ENCODE measurements at regions not wholly inside any gene's neighbourhood (a gene's known extent, or its start where the extent isn't known, plus 50 kb on each side); places are given as distances from the start of the nearest gene placed in this dataset.
"Not testable (repeated sequence)": the region's sequence is repeated elsewhere in the genome, so short reads cannot be mapped to it uniquely, and the experiment has no call there.

GRCh38 chr5:111631328-111631727 lies 119.0 kb upstream of the STARD4 start:
- DNase-seq, result no peak

GRCh38 chr5:111628901-111629300 lies 116.6 kb upstream of the STARD4 start:
- no peak for DNase-seq

GRCh38 chr5:111627862-111628261 lies 115.5 kb upstream of the STARD4 start:
- DNase-seq, result no peak

GRCh38 chr5:111626473-111627148 lies 114.3 kb upstream of the STARD4 start:
- no peak for DNase-seq

- DNase-seq, result no peak
Observed at GRCh38 chr5:111618623-111619271, 106.4 kb upstream of the STARD4 start.

- no peak for DNase-seq
Observed at GRCh38 chr5:111615054-111615453, 102.7 kb upstream of the STARD4 start.

- DNase-seq, result not testable (repeated sequence)
Observed at GRCh38 chr5:111612013-111612630, 99.8 kb upstream of the STARD4 start.

- no peak for DNase-seq
Observed at GRCh38 chr5:111606194-111606593, 93.9 kb upstream of the STARD4 start.

GRCh38 chr5:111603446-111603827 lies 91.1 kb upstream of the STARD4 start:
- no peak for DNase-seq

GRCh38 chr5:111602817-111603445 lies 90.6 kb upstream of the STARD4 start:
- no peak for DNase-seq

- DNase-seq, result no peak
Observed at GRCh38 chr5:111598996-111599395, 86.7 kb upstream of the STARD4 start.

- no peak for DNase-seq
Observed at GRCh38 chr5:111597491-111597890, 85.2 kb upstream of the STARD4 start.

GRCh38 chr5:111596705-111597104 lies 84.4 kb upstream of the STARD4 start:
- DNase-seq, result no peak

GRCh38 chr5:111595425-111595824 lies 83.1 kb upstream of the STARD4 start:
- DNase-seq, result no peak

GRCh38 chr5:111589316-111589715 lies 77.0 kb upstream of the STARD4 start:
- DNase-seq, result no peak

- no peak for DNase-seq
Observed at GRCh38 chr5:111587728-111588127, 75.4 kb upstream of the STARD4 start.

GRCh38 chr5:111585946-111586345 lies 73.6 kb upstream of the STARD4 start:
- no peak for DNase-seq

- DNase-seq, result no peak
Observed at GRCh38 chr5:111585291-111585690, 73.0 kb upstream of the STARD4 start.

- no peak for DNase-seq
Observed at GRCh38 chr5:111584651-111585050, 72.3 kb upstream of the STARD4 start.

GRCh38 chr5:111583758-111584203 lies 71.4 kb upstream of the STARD4 start:
- no peak for DNase-seq

GRCh38 chr5:111582993-111583601 lies 70.8 kb upstream of the STARD4 start:
- no peak for DNase-seq

GRCh38 chr5:111582451-111582850 lies 70.1 kb upstream of the STARD4 start:
- DNase-seq, result no peak

GRCh38 chr5:111580956-111581355 lies 68.6 kb upstream of the STARD4 start:
- DNase-seq, result no peak
